ENCODE measurements at regions not wholly inside any gene's neighbourhood (a gene's known extent, or its start where the extent isn't known, plus 50 kb on each side); places are given as distances from the start of the nearest gene placed in this dataset.
A peak's percentile ranks its signal among the peaks of the same experiment; 100 is the strongest.

- no TSS peak for BruUV-seq (replicated peaks)
- Histone ChIP-seq H3K27me3 (ENCODE audit: control insufficient read depth, insufficient read depth, low read length) (no peaks in the 10 kb centered on the region), H3K27ac (ENCODE audit: low read length) (no peak overlapping the region), H3K9me3 (ENCODE audit: control insufficient read depth, insufficient read depth, low read depth, low read length) (no peaks in the 10 kb centered on the region), H3K4me1 (ENCODE audit: control insufficient read depth, insufficient read depth, low read length) (no peaks in the 10 kb centered on the region), H3K36me3 (ENCODE audit: control insufficient read depth, insufficient read depth, low read length) (no peaks in the 10 kb centered on the region), H3K4me3 (ENCODE audit: low read depth in 2 of 2, low read length in 2 of 2) (no peak overlapping the region)
- ATAC-seq = no peak
- no peak for DNase-seq (ENCODE audit: low read depth, low spot score)
- POLR2A ChIA-PET = no interaction called here
- TF ChIP-seq REST (IDR thresholded peaks at IDR 0.05; ENCODE audit: insufficient read depth in 1 of 2, low read depth in 2 of 2, low read length in 1 of 2) (no peak), SIN3A (IDR thresholded peaks at IDR 0.05; ENCODE audit: borderline replicate concordance, insufficient read depth, low read depth, low read length) (no peak), TCF7L2 (IDR thresholded peaks at IDR 0.05; ENCODE audit: low read depth, low read length) (no peak), POLR2AphosphoS5 (IDR thresholded peaks at IDR 0.05; ENCODE audit: low read depth, low read length) (no peak), CTCF (IDR thresholded peaks at IDR 0.05) (no peak)
- intact Hi-C loops (cut with micrococcal nuclease; ENCODE audit: unreplicated experiment) = no loop called here
- CTCF ChIA-PET = no interaction called here
- in situ Hi-C loops (cut with HindIII; ENCODE audit: low pct_unique_long_range_greater_than_20kb, low sequenced_read_pairs) = no loop called here
These were observed 1270.1 kb upstream of the ACO1 start for GRCh38 chr9:31114346-31114745.

GRCh38 chr9:31119890-31120454 is 1264.5 kb upstream of the ACO1 start:
- intact Hi-C loops (cut with micrococcal nuclease; ENCODE audit: unreplicated experiment) = no loop called here
- ChIA-PET POLR2A (no interaction called here), CTCF (no interaction called here)
- Histone ChIP-seq H3K27ac (ENCODE audit: low read length) (no peak overlapping the region), H3K36me3 (ENCODE audit: control insufficient read depth, insufficient read depth, low read length) (no peaks in the 10 kb centered on the region), H3K4me3 (ENCODE audit: low read depth in 2 of 2, low read length in 2 of 2) (no peak overlapping the region), H3K4me1 (ENCODE audit: control insufficient read depth, insufficient read depth, low read length) (no peaks in the 10 kb centered on the region), H3K9me3 (ENCODE audit: control insufficient read depth, insufficient read depth, low read depth, low read length) (no peaks in the 10 kb centered on the region), H3K27me3 (ENCODE audit: control insufficient read depth, insufficient read depth, low read length) (no peaks in the 10 kb centered on the region)
- ATAC-seq (no peak), DNase-seq (ENCODE audit: low read depth, low spot score) (no peak)
- in situ Hi-C loops (cut with HindIII; ENCODE audit: low pct_unique_long_range_greater_than_20kb, low sequenced_read_pairs) = no loop called here
- TF ChIP-seq CTCF (IDR thresholded peaks at IDR 0.05) (peak; percentile 57), TCF7L2 (IDR thresholded peaks at IDR 0.05; ENCODE audit: low read depth, low read length) (no peak)
- no TSS peak for BruUV-seq (replicated peaks)
